HepG2 (cell line): ENCODE measurements at regions not wholly inside any gene's neighbourhood (a gene's known extent, or its start where the extent isn't known, plus 50 kb on each side); places are given as distances from the start of the nearest gene placed in this dataset.

Experiments used
- ATAC-seq: fragments of 200-7000 bp; cut with Tn5 transposase; 3 replicates; pipeline ENCODE4 v1.9.1; 2020; ENCODE audit warnings: mild to moderate bottlenecking, moderate library complexity
- BruUV-seq: library from RNA; stranded (reverse); fragments of 400-500 nt; replicated peaks from 2 replicates; lab custom pipeline; 2021; lab: Mats Ljungman, UMichigan
- CTCF ChIA-PET: fragments of 300-600 bp; formaldehyde crosslinking; extraction: SDS; loops from one replicate; lab custom pipeline; 2021; ENCODE audit warnings: low total read pairs, inconsistent platforms, low intra/inter-chr PET ratio; lab: Yijun Ruan, JAX
- POLR2A ChIA-PET: fragments of 350-600 bp; sonication (Branson Sonifier 250); formaldehyde crosslinking; loops from one replicate; lab custom pipeline; 2020; ENCODE audit warnings: antibody characterized with exemption, inconsistent platforms; lab: Yijun Ruan, JAX
- DNase-seq: peaks from one replicate; pipeline ENCODE4 v3.0.0-alpha.2; 2015; ENCODE audit warnings: low spot score
- FAIRE-seq: peaks from 3 replicates; lab custom pipeline; 2011; peaks lifted over from hg19 to GRCh38; lab: Jason Lieb, UNC
- H2AFZ ChIP-seq: one replicate; pipeline ENCODE4 v1.6.1; 2011; ENCODE audit warnings: low read length, inconsistent platforms
- H3K27ac ChIP-seq: fragments of 300-600 bp; 3 replicates; pipeline ENCODE4 v1.8.0; 2011; ENCODE audit warnings: mixed run types, mild to moderate bottlenecking, mixed read lengths, low read length, inconsistent platforms; ENCODE audit not compliant: insufficient read depth; ENCODE audit errors: extremely low read length
- H3K27me3 ChIP-seq, 2 experiments: fragments of 200-600 bp in 1 of 2; 2 replicates in 1 of 2; 3 replicates in 1 of 2; pipeline versions ENCODE4 v1.6.0 to v1.8.0; 2011; ENCODE audit warnings: low read length in 2 of 2, mild to moderate bottlenecking in 2 of 2, moderate library complexity in 2 of 2, inconsistent platforms in 1 of 2; ENCODE audit not compliant: insufficient read depth in 2 of 2, control insufficient read depth in 1 of 2
- H3K36me3 ChIP-seq, 2 experiments: fragments of 200-600 bp in 1 of 2; replicated peaks in 1 of 2; 2 replicates in 1 of 2; 3 replicates in 1 of 2; pipeline versions ENCODE4 v1.5.1 to v1.8.0; 2011; ENCODE audit warnings: low read length in 2 of 2, inconsistent platforms in 1 of 2; ENCODE audit not compliant: insufficient read depth in 2 of 2, control insufficient read depth in 1 of 2
- H3K4me1 ChIP-seq: 2 replicates; pipeline ENCODE4 v1.5.1; 2012; ENCODE audit warnings: low read length, inconsistent platforms; ENCODE audit not compliant: insufficient read depth
- H3K4me2 ChIP-seq: 2 replicates; pipeline ENCODE4 v1.6.0; 2011; ENCODE audit warnings: low read depth, low read length, inconsistent platforms
- H3K4me3 ChIP-seq, 3 experiments: fragments of 200-600 bp in 1 of 3; sonication (generic), shearing (Covaris generic) in 1 of 3; replicated peaks in 1 of 3; 2 replicates each; pipeline ENCODE4 v1.5.1; 2011 to 2016; ENCODE audit warnings: low read length in 3 of 3, inconsistent platforms in 2 of 3, low read depth in 2 of 3, mild to moderate bottlenecking in 2 of 3, control low read depth in 1 of 3, mixed read lengths in 1 of 3; ENCODE audit not compliant: insufficient read depth in 1 of 3
- H3K79me2 ChIP-seq: one replicate; pipeline ENCODE4 v1.6.1; 2011; ENCODE audit warnings: low read length, inconsistent platforms; ENCODE audit not compliant: insufficient read depth
- H3K9ac ChIP-seq: 2 replicates; pipeline ENCODE4 v1.6.0; 2011; ENCODE audit warnings: mild to moderate bottlenecking, low read depth, low read length, inconsistent platforms; ENCODE audit not compliant: insufficient read depth
- H3K9me3 ChIP-seq: 2 replicates; pipeline ENCODE4 v1.5.1; 2012; ENCODE audit warnings: mild to moderate bottlenecking, low read length
- H4K20me1 ChIP-seq: 2 replicates; pipeline ENCODE4 v1.6.0; 2011; ENCODE audit warnings: inconsistent platforms, mild to moderate bottlenecking, low read length, moderate library complexity; ENCODE audit not compliant: insufficient read depth
- ATF1 ChIP-seq: IDR thresholded peaks from 2 replicates; pipeline ENCODE4 v1.6.1; 2016; ENCODE audit warnings: mild to moderate bottlenecking, control low read depth
- CENPX ChIP-seq: sonication (generic); formaldehyde crosslinking; IDR thresholded peaks from 2 replicates; pipeline ENCODE4 v1.9.0; 2021; ENCODE audit warnings: mild to moderate bottlenecking, missing genetic modification reagents, moderate library complexity
- CSRNP2 ChIP-seq: sonication (generic); formaldehyde crosslinking; conservative IDR thresholded peaks from 2 replicates; pipeline ENCODE4 v1.8.0; 2022; ENCODE audit warnings: low read depth, missing genetic modification reagents
- GABPA ChIP-seq, 2 experiments: IDR thresholded peaks; 2 replicates each; pipeline ENCODE4 v1.6.1; 2011 to 2016; ENCODE audit warnings: low read depth in 2 of 2, low read length in 1 of 2, missing biosample characterization in 1 of 2, missing genetic modification characterization in 1 of 2
- MED1 ChIP-seq: sonication (generic); formaldehyde crosslinking; IDR thresholded peaks from 2 replicates; pipeline ENCODE4 v1.4.0; 2020; ENCODE audit warnings: missing genetic modification reagents
- MTF2 ChIP-seq: sonication (generic); formaldehyde crosslinking; IDR thresholded peaks from 2 replicates; pipeline ENCODE4 v1.5.0; 2020; ENCODE audit warnings: missing genetic modification reagents, borderline replicate concordance
- NFKBIZ ChIP-seq: IDR thresholded peaks from 2 replicates; pipeline ENCODE4 v1.6.1; 2018; ENCODE audit warnings: missing genetic modification reagents, missing compliant biosample characterization
- RFX1 ChIP-seq: fragments of 450-650 bp; IDR thresholded peaks from 2 replicates; pipeline ENCODE4 v1.6.1; 2017
- RNF2 ChIP-seq: fragments of 450-650 bp; conservative IDR thresholded peaks from 2 replicates; pipeline ENCODE4 v1.6.1; 2016; ENCODE audit warnings: low read depth
- SMARCE1 ChIP-seq: fragments of 450-650 bp; IDR thresholded peaks from 2 replicates; pipeline ENCODE4 v1.6.1; 2017; ENCODE audit warnings: borderline replicate concordance
- SNAPC2 ChIP-seq: sonication (generic); formaldehyde crosslinking; IDR thresholded peaks from 2 replicates; pipeline ENCODE4 v1.8.1; 2022; ENCODE audit warnings: mild to moderate bottlenecking, missing genetic modification reagents
- SOX13 ChIP-seq, 3 experiments: fragments of 450-650 bp in 1 of 3; sonication (generic) in 1 of 3; formaldehyde crosslinking in 1 of 3; IDR thresholded peaks in 2 of 3; conservative IDR thresholded peaks in 1 of 3; 2 replicates each; pipeline versions ENCODE4 v1.5.0 to v1.6.1; 2016 to 2020; ENCODE audit warnings: antibody characterized with exemption in 1 of 3, mild to moderate bottlenecking in 1 of 3, missing compliant biosample characterization in 1 of 3, missing genetic modification reagents in 1 of 3, moderate library complexity in 1 of 3
- ZFP37 ChIP-seq: sonication (generic); formaldehyde crosslinking; IDR thresholded peaks from 2 replicates; pipeline ENCODE4 v1.4.0; 2020; ENCODE audit warnings: missing genetic modification reagents, borderline replicate concordance
- ZNF296 ChIP-seq: sonication (generic); formaldehyde crosslinking; conservative IDR thresholded peaks from 2 replicates; pipeline ENCODE4 v1.5.0; 2020; ENCODE audit warnings: mild to moderate bottlenecking, missing genetic modification reagents
- ZNF33B ChIP-seq: sonication (generic); formaldehyde crosslinking; IDR thresholded peaks from 2 replicates; pipeline ENCODE4 v1.5.1; 2020; ENCODE audit warnings: mild to moderate bottlenecking, missing genetic modification reagents
- ZNF44 ChIP-seq: sonication (generic); formaldehyde crosslinking; IDR thresholded peaks from 2 replicates; pipeline ENCODE4 v1.5.1; 2020; ENCODE audit warnings: mild to moderate bottlenecking, missing genetic modification reagents
- ZNF484 ChIP-seq: sonication (generic); formaldehyde crosslinking; IDR thresholded peaks from 2 replicates; pipeline ENCODE4 v1.5.1; 2020; ENCODE audit warnings: mild to moderate bottlenecking, low read depth, missing genetic modification reagents, borderline replicate concordance
- ZNF567 ChIP-seq: sonication (generic); formaldehyde crosslinking; IDR thresholded peaks from 2 replicates; pipeline ENCODE4 v1.8.1; 2023; ENCODE audit warnings: mild to moderate bottlenecking, missing genetic modification reagents, borderline replicate concordance
- ZNF674 ChIP-seq: sonication (generic); formaldehyde crosslinking; IDR thresholded peaks from 2 replicates; pipeline ENCODE4 v1.5.0; 2020; ENCODE audit warnings: low read depth, mild to moderate bottlenecking, missing genetic modification reagents
- ZNF761 ChIP-seq: sonication (generic); formaldehyde crosslinking; conservative IDR thresholded peaks from 2 replicates; pipeline ENCODE4 v1.4.0; 2020; ENCODE audit warnings: mild to moderate bottlenecking, missing genetic modification reagents
- ZNF878 ChIP-seq: sonication (generic); formaldehyde crosslinking; IDR thresholded peaks from 2 replicates; pipeline ENCODE4 v1.8.1; 2023; ENCODE audit warnings: mild to moderate bottlenecking, missing genetic modification reagents, moderate library complexity
- WGBS: methylation state at CpG from one replicate; pipeline ENCODE4 v1.1.6; 2017; ENCODE audit warnings: low lambda C conversion rate; 5-methylcytosine and 5-hydroxymethylcytosine counted together
- in situ Hi-C: cut with HindIII; loops from 2 replicates; pipeline ENCODE4 v1.10.0; 2017; ENCODE audit warnings: low pct_unique_long_range_greater_than_20kb; ENCODE audit not compliant: extremely low pct_ligation_motif_present
- intact Hi-C: fragments of 100-400 bp; cut with micrococcal nuclease; formaldehyde crosslinking; loops from one replicate; pipeline ENCODE4 v1.10.0; 2022; ENCODE audit not compliant: unreplicated experiment

GRCh38 chr17:13385481-13385911 is 216.2 kb downstream of the HS3ST3A1 start:
- no peaks in the 10 kb centered on the region for H3K36me3 ChIP-seq
- WGBS = 16% methylated on average over 5 of the region's 5 CpGs
- ATAC-seq (no peak), FAIRE-seq (no peak), DNase-seq (no peak)
- no peak for TF ChIP-seq ATF1 (CRISPR knock-in tag)
- no peak for TF ChIP-seq RFX1
- no peak for TF ChIP-seq CENPX (CRISPR knock-in tag)
- no peak for TF ChIP-seq ZFP37
- no peak for TF ChIP-seq ZNF44 (CRISPR knock-in tag)
- TF ChIP-seq GABPA (IDR thresholded peaks at IDR 0.05; ENCODE audit: low read depth, low read length) = no peak
- TF ChIP-seq GABPA (CRISPR knock-in tag; IDR thresholded peaks at IDR 0.05; ENCODE audit: low read depth) = peak; percentile 69
- TF ChIP-seq ZNF878 = no peak
- no peak for TF ChIP-seq ZNF484 (CRISPR knock-in tag)
- no peak overlapping the region for H2AFZ ChIP-seq
- in situ Hi-C loops (no loop called here), intact Hi-C loops (no loop called here)
- CTCF ChIA-PET = no interaction called here
- no peaks in the 10 kb centered on the region for H3K79me2 ChIP-seq
- POLR2A ChIA-PET = no interaction called here
- peak overlapping the region; percentile 52 for H3K4me2 ChIP-seq
- H3K4me3 ChIP-seq = no peak overlapping the region
- H3K9ac ChIP-seq = no peak overlapping the region
- no TSS peak for BruUV-seq
- H3K27ac ChIP-seq = no peak overlapping the region
- no peaks in the 10 kb centered on the region for H4K20me1 ChIP-seq
- peaks cover 19% of the 10 kb centered on the region for H3K4me1 ChIP-seq
- no peaks in the 10 kb centered on the region for H3K27me3 ChIP-seq
- H3K9me3 ChIP-seq = no peaks in the 10 kb centered on the region

- Histone ChIP-seq H3K9me3 (no peaks in the 10 kb centered on the region), H3K9ac (no peak overlapping the region), H3K36me3 (no peaks in the 10 kb centered on the region), H3K27me3 (no peaks in the 10 kb centered on the region), H3K79me2 (no peaks in the 10 kb centered on the region), H3K27ac (no peak overlapping the region), H4K20me1 (no peaks in the 10 kb centered on the region), H3K4me2 (no peak overlapping the region), H3K4me1 (peaks cover 19% of the 10 kb centered on the region), H3K4me3 (no peak overlapping the region), H2AFZ (no peak overlapping the region)
- DNase-seq = peak; percentile 22
- CTCF ChIA-PET = no interaction called here
- in situ Hi-C loops (no loop called here), intact Hi-C loops (no loop called here)
- WGBS = 87% methylated on average over 1 of the region's 1 CpG
- ATAC-seq = peak; percentile 31; the same call in 1 of the 3 replicates
- POLR2A ChIA-PET = no interaction called here
- FAIRE-seq = no peak
- BruUV-seq = no TSS peak
- TF ChIP-seq ZNF567 (CRISPR knock-in tag) (no peak), SOX13 (IDR thresholded peaks at IDR 0.05) (no peak), SOX13 (CRISPR knock-in tag; conservative IDR thresholded peaks at IDR 0.05 in 1 of 2, IDR thresholded peaks at IDR 0.05 in 1 of 2) (peak in 1 of 2 experiments; percentile 51; a peak in 1 of 4 replicates), SMARCE1 (no peak), MTF2 (no peak), ZNF33B (no peak), ZNF761 (no peak), RNF2 (no peak), MED1 (CRISPR knock-in tag) (0 out of 2 replicates have a peak, but pooled peaks have one; percentile 18), ZNF674 (no peak), NFKBIZ (CRISPR knock-in tag) (no peak), CSRNP2 (no peak), SNAPC2 (no peak), ZNF296 (no peak)
These were observed 217.1 kb downstream of the HS3ST3A1 start for GRCh38 chr17:13384626-13385025.
